IMR-90 (cell line): ENCODE measurements at regions not wholly inside any gene's neighbourhood (a gene's known extent, or its start where the extent isn't known, plus 50 kb on each side); places are given as distances from the start of the nearest gene placed in this dataset.

Experiments
- ATAC-seq: fragments of 200-7000 bp; cut with Tn5 transposase; 2 replicates; pipeline ENCODE4 v1.9.1; 2020; ENCODE audit warnings: low read depth, mild to moderate bottlenecking, moderate library complexity
- BruUV-seq: library from RNA; stranded (reverse); fragments of 400-500 nt; replicated peaks from 2 replicates; lab custom pipeline; 2021; lab: Mats Ljungman, UMichigan
- CTCF ChIA-PET: fragments of 300-600 bp; formaldehyde crosslinking; extraction: SDS; loops from one replicate; lab custom pipeline; 2021; ENCODE audit warnings: antibody characterized with exemption; lab: Yijun Ruan, JAX
- POLR2A ChIA-PET: fragments of 300-600 bp; sonication (Branson Sonifier 250); formaldehyde crosslinking; loops from one replicate; lab custom pipeline; 2022; ENCODE audit warnings: antibody characterized with exemption; ENCODE audit not compliant: unreplicated experiment; lab: Charles Lee
- DNase-seq: peaks from one replicate; pipeline ENCODE4 v3.0.0; 2013
- H2AFZ ChIP-seq: replicated peaks from 2 replicates; pipeline ENCODE3; 2013; ENCODE audit warnings: low read length, mild to moderate bottlenecking; ENCODE audit not compliant: poor library complexity
- H2AK5ac ChIP-seq: 2 replicates; pipeline ENCODE4 v1.6.1; 2013; ENCODE audit warnings: low read depth, low read length, inconsistent platforms
- H2AK9ac ChIP-seq: replicated peaks from 2 replicates; pipeline ENCODE3; 2013; ENCODE audit warnings: mild to moderate bottlenecking, low read depth, low read length, moderate library complexity; ENCODE audit not compliant: poor library complexity
- H2BK120ac ChIP-seq: 2 replicates; pipeline ENCODE4 v1.6.1; 2013; ENCODE audit warnings: low read depth, low read length, inconsistent platforms
- H2BK15ac ChIP-seq: 3 replicates; pipeline ENCODE4 v1.6.1; 2013; ENCODE audit warnings: low read depth, low read length, inconsistent platforms
- H2BK20ac ChIP-seq: 2 replicates; pipeline ENCODE4 v1.6.1; 2013; ENCODE audit warnings: low read depth, mild to moderate bottlenecking, inconsistent platforms, low read length, moderate library complexity
- H2BK5ac ChIP-seq: 2 replicates; pipeline ENCODE4 v1.6.1; 2013; ENCODE audit warnings: mild to moderate bottlenecking, low read depth, low read length, inconsistent platforms; ENCODE audit not compliant: poor library complexity, severe bottlenecking
- H3K14ac ChIP-seq: replicated peaks from 2 replicates; pipeline ENCODE4 v1.6.1; 2013; ENCODE audit warnings: low read depth, low read length, inconsistent platforms
- H3K18ac ChIP-seq: 2 replicates; pipeline ENCODE4 v1.6.1; 2013; ENCODE audit warnings: low read depth, low read length, control low read depth
- H3K23ac ChIP-seq: 2 replicates; pipeline ENCODE4 v1.6.1; 2013; ENCODE audit warnings: low read depth, low read length, inconsistent platforms
- H3K27ac ChIP-seq: 2 replicates; pipeline ENCODE4 v1.5.1; 2013; ENCODE audit warnings: mild to moderate bottlenecking, control low read depth, low read length; ENCODE audit not compliant: insufficient read depth
- H3K27me3 ChIP-seq: 2 replicates; pipeline ENCODE4 v1.6.1; 2013; ENCODE audit warnings: low read length; ENCODE audit not compliant: control insufficient read depth, insufficient read depth
- H3K36me3 ChIP-seq: 2 replicates; pipeline ENCODE4 v1.6.1; 2013; ENCODE audit warnings: low read length, mixed read lengths; ENCODE audit not compliant: control insufficient read depth, insufficient read depth
- H3K4ac ChIP-seq: 2 replicates; pipeline ENCODE4 v1.6.1; 2013; ENCODE audit warnings: low read depth, low read length, inconsistent platforms
- H3K4me1 ChIP-seq: 2 replicates; pipeline ENCODE4 v1.6.1; 2013; ENCODE audit warnings: low read length, mixed read lengths; ENCODE audit not compliant: control insufficient read depth, insufficient read depth
- H3K4me2 ChIP-seq: 2 replicates; pipeline ENCODE4 v1.6.1; 2013; ENCODE audit warnings: low read depth, mild to moderate bottlenecking, control low read depth, low read length, moderate library complexity
- H3K4me3 ChIP-seq: 2 replicates; pipeline ENCODE4 v1.5.1; 2013; ENCODE audit warnings: low read depth, mild to moderate bottlenecking, control low read depth, low read length, moderate library complexity; ENCODE audit not compliant: insufficient read depth
- H3K56ac ChIP-seq: 2 replicates; pipeline ENCODE4 v1.6.1; 2013; ENCODE audit warnings: low read length, inconsistent platforms; ENCODE audit not compliant: insufficient read depth; ENCODE audit errors: extremely low read depth
- H3K79me1 ChIP-seq, 2 experiments: 2 replicates each; pipeline ENCODE4 v1.6.1; 2013; ENCODE audit warnings: low read length in 2 of 2, inconsistent platforms in 1 of 2, low read depth in 1 of 2
- H3K9ac ChIP-seq: 2 replicates; pipeline ENCODE4 v1.6.1; 2013; ENCODE audit warnings: low read depth, low read length, control low read depth
- H3K9me1 ChIP-seq: 2 replicates; pipeline ENCODE4 v1.6.1; 2013; ENCODE audit warnings: low read length, inconsistent platforms; ENCODE audit not compliant: insufficient read depth
- H3K9me3 ChIP-seq: 2 replicates; pipeline ENCODE4 v1.6.1; 2013; ENCODE audit warnings: low read length; ENCODE audit not compliant: control insufficient read depth, insufficient read depth
- H4K20me1 ChIP-seq: 2 replicates; pipeline ENCODE4 v1.6.1; 2013; ENCODE audit warnings: low read length, inconsistent platforms; ENCODE audit not compliant: insufficient read depth
- H4K5ac ChIP-seq: 2 replicates; pipeline ENCODE4 v1.6.1; 2013; ENCODE audit warnings: mild to moderate bottlenecking, low read depth, low read length, control low read depth
- H4K8ac ChIP-seq, 2 experiments: 2 replicates each; pipeline ENCODE4 v1.6.1; 2013; ENCODE audit warnings: low read depth in 2 of 2, low read length in 2 of 2, control low read depth in 1 of 2, inconsistent platforms in 1 of 2
- H4K91ac ChIP-seq: 2 replicates; pipeline ENCODE4 v1.6.1; 2013; ENCODE audit warnings: low read depth, low read length, inconsistent platforms; ENCODE audit not compliant: insufficient read depth
- CTCF ChIP-seq: conservative IDR thresholded peaks from 2 replicates; pipeline ENCODE4 v1.5.1; 2012; ENCODE audit warnings: mild to moderate bottlenecking, low read depth, low read length, improper control_type of control experiment
- ELK1 ChIP-seq: fragments of 150-350 bp; IDR thresholded peaks from 2 replicates; pipeline ENCODE4 v1.6.1; 2016; ENCODE audit warnings: low read depth, mild to moderate bottlenecking, low read length, moderate library complexity, borderline replicate concordance
- MAFK ChIP-seq: IDR thresholded peaks from 2 replicates; pipeline ENCODE4 v1.6.1; 2012; ENCODE audit warnings: low read depth, low read length, improper control_type of control experiment
- MAZ ChIP-seq: IDR thresholded peaks from 2 replicates; pipeline ENCODE4 v1.6.1; 2012; ENCODE audit warnings: low read depth, mild to moderate bottlenecking, low read length, improper control_type of control experiment, moderate library complexity, borderline replicate concordance
- MXI1 ChIP-seq: IDR thresholded peaks from 2 replicates; pipeline ENCODE4 v1.6.1; 2012; ENCODE audit warnings: low read depth, mild to moderate bottlenecking, low read length, moderate library complexity, borderline replicate concordance
- NFE2L2 ChIP-seq: fragments of 150-350 bp; IDR thresholded peaks from 2 replicates; pipeline ENCODE4 v1.6.1; 2016; ENCODE audit warnings: low read depth, mild to moderate bottlenecking, low read length
- POLR2A ChIP-seq: IDR thresholded peaks from 2 replicates; pipeline ENCODE4 v1.6.1; 2012; ENCODE audit warnings: mild to moderate bottlenecking, low read depth, low read length
- RFX5 ChIP-seq: IDR thresholded peaks from 2 replicates; pipeline ENCODE4 v1.8.0; 2012; ENCODE audit warnings: low read depth, mild to moderate bottlenecking, low read length, moderate library complexity
- SMC3 ChIP-seq: fragments of 150-350 bp; IDR thresholded peaks from 2 replicates; pipeline ENCODE4 v1.6.1; 2016; ENCODE audit warnings: low read depth, mild to moderate bottlenecking, antibody characterized with exemption, low read length, moderate library complexity
- WGBS, 2 experiments: methylation state at CpG; one replicate each; pipeline versions ENCODE4 v1.1.5 to v1.1.7; 2013; ENCODE audit warnings: missing lambda C conversion rate in 2 of 2; ENCODE audit not compliant: insufficient read length in 1 of 2; ENCODE audit errors: extremely low coverage in 2 of 2; 5-methylcytosine and 5-hydroxymethylcytosine counted together
- dilution Hi-C: fragments of 300-500 bp; cut with HindIII; formaldehyde crosslinking; loops from one replicate; pipeline ENCODE4 v1.14.3; 2018; ENCODE audit warnings: low sequenced_read_pairs; ENCODE audit not compliant: unreplicated experiment
- in situ Hi-C: fragments of 300-500 bp; cut with MboI; formaldehyde crosslinking; loops from 3 replicates; pipeline ENCODE4 v1.14.3; 2019; ENCODE audit warnings: low sequenced_read_pairs, inconsistent platforms, mixed read lengths
- intact Hi-C: fragments of 100-400 bp; cut with micrococcal nuclease; formaldehyde crosslinking; loops from 2 replicates; pipeline ENCODE4 v1.10.0; 2022

GRCh38 chr2:8310557-8311455 lies 371.1 kb upstream of the ID2 start:
- peaks cover 13% of the 10 kb centered on the region for H3K9me1 ChIP-seq
- no peak overlapping the region for H3K27ac ChIP-seq
- H3K23ac ChIP-seq = no peak overlapping the region
- intact Hi-C loops = no loop called here
- no peak overlapping the region for H3K4me2 ChIP-seq
- no peak overlapping the region for H3K56ac ChIP-seq
- H2BK20ac ChIP-seq = no peak overlapping the region
- H3K9me3 ChIP-seq = no peaks in the 10 kb centered on the region
- ChIA-PET CTCF (no interaction called here), POLR2A (no interaction called here)
- no peak overlapping the region; the same call in 1 of the 2 replicates for H3K4ac ChIP-seq
- H3K79me1 ChIP-seq = no peaks in the 10 kb centered on the region
- ATAC-seq = no peak
- H3K9ac ChIP-seq = no peak overlapping the region
- no peaks in the 10 kb centered on the region for H3K36me3 ChIP-seq
- H4K8ac ChIP-seq = no peak overlapping the region
- no peak overlapping the region; the same call in 1 of the 2 replicates for H2AK5ac ChIP-seq
- H3K4me3 ChIP-seq = no peak overlapping the region
- H2AFZ ChIP-seq = no peak overlapping the region
- no peak overlapping the region for H3K14ac ChIP-seq
- WGBS, 2 experiments = 17% methylated on average over 1 of the region's 12 CpGs; no CpG with 5 or more reads in 1 of the 2 experiments
- no peak overlapping the region for H2BK15ac ChIP-seq
- TF ChIP-seq SMC3 (no peak), CTCF (no peak), MAZ (no peak), RFX5 (no peak), NFE2L2 (no peak), MXI1 (no peak), ELK1 (no peak), POLR2A (no peak), MAFK (no peak)
- H4K20me1 ChIP-seq = peaks cover 3% of the 10 kb centered on the region; the same call in 1 of the 2 replicates
- H2AK9ac ChIP-seq = no peak overlapping the region
- in situ Hi-C loops = no loop called here
- H2BK5ac ChIP-seq = no peak overlapping the region
- DNase-seq = no peak
- no peak overlapping the region; the same call in none of the 2 replicates for H2BK120ac ChIP-seq
- no peaks in the 10 kb centered on the region for H3K27me3 ChIP-seq
- H4K91ac ChIP-seq = no peak overlapping the region
- H3K18ac ChIP-seq = no peak overlapping the region
- peaks cover 12% of the 10 kb centered on the region for H3K4me1 ChIP-seq
- no TSS peak for BruUV-seq
- dilution Hi-C loops = no loop called here
- no peak overlapping the region for H4K5ac ChIP-seq
